ENCODE measurements at regions not wholly inside any gene's neighbourhood (a gene's known extent, or its start where the extent isn't known, plus 50 kb on each side); places are given as distances from the start of the nearest gene placed in this dataset.

DNA sequence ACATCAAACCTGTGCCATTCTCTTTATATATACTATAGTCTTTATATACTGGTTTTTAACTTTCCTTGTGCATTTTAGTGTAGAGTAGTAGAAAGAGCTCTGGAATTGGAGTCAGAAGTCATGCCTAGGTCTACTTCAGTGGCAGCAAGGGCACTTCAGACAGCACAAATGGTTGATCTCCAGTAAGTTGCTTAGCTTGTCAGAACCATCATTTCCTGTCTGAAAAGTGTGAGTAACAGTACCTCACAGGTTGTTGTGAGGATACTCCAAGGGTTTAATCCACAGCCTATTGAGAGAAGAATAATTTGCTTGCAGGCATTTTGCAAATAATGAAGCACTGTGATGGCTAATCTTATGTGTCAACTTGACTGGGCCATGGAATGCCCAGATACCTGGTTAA lies 95.8 kb upstream of the NR4A3 start:
- Mint-ChIP-seq H3K9me3 (ENCODE audit: low read depth) (no peaks in the 10 kb centered on the region), H3K36me3 (ENCODE audit: low read depth) (no peaks in the 10 kb centered on the region), H3K4me1 (ENCODE audit: low read depth) (no peaks in the 10 kb centered on the region), H3K27me3 (ENCODE audit: low read depth) (peaks cover 2% of the 10 kb centered on the region), H3K4me3 (ENCODE audit: unreplicated experiment) (no peak overlapping the region), H3K27ac (ENCODE audit: unreplicated experiment) (no peak overlapping the region)
- no peak for DNase-seq (ENCODE audit: low spot score)
- TF ChIP-seq, protein P1, sequence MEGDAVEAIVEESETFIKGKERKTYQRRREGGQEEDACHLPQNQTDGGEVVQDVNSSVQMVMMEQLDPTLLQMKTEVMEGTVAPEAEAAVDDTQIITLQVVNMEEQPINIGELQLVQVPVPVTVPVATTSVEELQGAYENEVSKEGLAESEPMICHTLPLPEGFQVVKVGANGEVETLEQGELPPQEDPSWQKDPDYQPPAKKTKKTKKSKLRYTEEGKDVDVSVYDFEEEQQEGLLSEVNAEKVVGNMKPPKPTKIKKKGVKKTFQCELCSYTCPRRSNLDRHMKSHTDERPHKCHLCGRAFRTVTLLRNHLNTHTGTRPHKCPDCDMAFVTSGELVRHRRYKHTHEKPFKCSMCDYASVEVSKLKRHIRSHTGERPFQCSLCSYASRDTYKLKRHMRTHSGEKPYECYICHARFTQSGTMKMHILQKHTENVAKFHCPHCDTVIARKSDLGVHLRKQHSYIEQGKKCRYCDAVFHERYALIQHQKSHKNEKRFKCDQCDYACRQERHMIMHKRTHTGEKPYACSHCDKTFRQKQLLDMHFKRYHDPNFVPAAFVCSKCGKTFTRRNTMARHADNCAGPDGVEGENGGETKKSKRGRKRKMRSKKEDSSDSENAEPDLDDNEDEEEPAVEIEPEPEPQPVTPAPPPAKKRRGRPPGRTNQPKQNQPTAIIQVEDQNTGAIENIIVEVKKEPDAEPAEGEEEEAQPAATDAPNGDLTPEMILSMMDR (IDR thresholded peaks at IDR 0.05) = no peak

DNA sequence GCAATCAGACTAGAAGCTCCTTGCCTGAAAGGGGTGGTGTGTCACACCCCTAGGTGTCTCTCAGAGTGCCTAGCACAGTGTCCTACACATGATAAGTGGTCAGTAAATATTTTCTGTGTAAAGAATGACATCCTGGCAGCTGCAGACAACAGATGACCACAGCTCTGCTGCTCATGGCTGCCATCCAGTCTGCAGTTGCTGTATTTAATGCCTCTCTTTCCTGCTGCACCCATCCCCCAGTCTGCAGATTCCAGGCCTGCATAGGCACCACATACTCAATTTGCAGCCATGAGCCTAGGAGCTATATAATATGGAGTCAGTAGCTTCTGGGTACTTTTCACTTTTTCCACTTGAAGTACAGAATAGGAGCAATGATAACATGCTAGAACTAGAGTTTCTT lies 94.9 kb upstream of the NR4A3 start:
- no peaks in the 10 kb centered on the region for H3K9me3 Mint-ChIP-seq (ENCODE audit: low read depth)
- no peak overlapping the region for H3K27ac Mint-ChIP-seq (ENCODE audit: unreplicated experiment)
- peaks cover 2% of the 10 kb centered on the region for H3K27me3 Mint-ChIP-seq (ENCODE audit: low read depth)
- DNase-seq (ENCODE audit: low spot score) = no peak
- TF ChIP-seq, protein P1 (IDR thresholded peaks at IDR 0.05) = no peak
- no peaks in the 10 kb centered on the region for H3K36me3 Mint-ChIP-seq (ENCODE audit: low read depth)
- no peaks in the 10 kb centered on the region for H3K4me1 Mint-ChIP-seq (ENCODE audit: low read depth)
- H3K4me3 Mint-ChIP-seq (ENCODE audit: unreplicated experiment) = no peak overlapping the region

DNA sequence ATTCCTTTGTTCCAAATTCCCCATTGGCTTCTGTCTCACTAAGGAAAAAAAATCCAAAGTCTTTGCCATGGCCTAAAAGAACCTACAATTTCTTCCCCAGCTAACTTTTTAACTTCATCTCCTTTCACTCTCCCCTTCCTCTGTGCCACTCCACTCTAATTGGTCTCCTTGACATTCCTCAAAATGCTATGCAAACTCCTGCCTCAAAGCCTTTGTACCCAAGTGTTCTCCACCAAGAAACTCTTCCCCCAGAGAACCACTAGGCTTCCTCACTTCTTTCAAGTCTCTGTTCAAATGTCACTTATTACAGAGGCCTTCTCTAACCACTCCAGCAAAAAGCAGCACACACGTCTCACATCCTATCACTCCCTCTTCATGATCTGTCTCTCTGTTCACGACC lies 91.6 kb upstream of the NR4A3 start:
- H3K36me3 Mint-ChIP-seq (ENCODE audit: low read depth) = no peaks in the 10 kb centered on the region
- no peaks in the 10 kb centered on the region for H3K9me3 Mint-ChIP-seq (ENCODE audit: low read depth)
- peaks cover 4% of the 10 kb centered on the region for H3K4me1 Mint-ChIP-seq (ENCODE audit: low read depth)
- H3K27me3 Mint-ChIP-seq (ENCODE audit: low read depth) = no peaks in the 10 kb centered on the region
- H3K4me3 Mint-ChIP-seq (ENCODE audit: unreplicated experiment) = no peak overlapping the region
- TF ChIP-seq, protein P1 (IDR thresholded peaks at IDR 0.05) = no peak
- H3K27ac Mint-ChIP-seq (ENCODE audit: unreplicated experiment) = no peak overlapping the region
- DNase-seq (ENCODE audit: low spot score) = no peak

DNA sequence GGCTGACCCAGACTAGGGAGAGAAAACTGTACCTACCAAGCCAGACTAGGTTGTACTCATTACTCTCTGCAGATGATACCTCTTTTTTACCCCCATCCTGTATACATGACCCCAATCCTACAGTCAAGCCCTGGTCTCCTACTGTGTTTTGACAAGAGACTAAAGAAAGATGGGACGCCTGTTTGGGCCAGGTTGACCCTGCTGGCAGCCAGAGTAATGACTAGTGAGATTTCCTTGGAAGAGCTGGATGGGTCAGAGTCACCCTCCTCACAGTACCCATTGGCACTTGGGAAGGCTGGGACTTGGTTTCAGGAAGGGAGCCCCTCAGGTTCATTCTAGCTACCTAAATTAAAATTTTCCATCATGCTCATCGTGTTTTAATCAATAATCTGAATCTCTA lies 89.7 kb upstream of the NR4A3 start:
- Mint-ChIP-seq H3K27ac (ENCODE audit: unreplicated experiment) (no peak overlapping the region), H3K36me3 (ENCODE audit: low read depth) (no peaks in the 10 kb centered on the region), H3K27me3 (ENCODE audit: low read depth) (no peaks in the 10 kb centered on the region)

DNA sequence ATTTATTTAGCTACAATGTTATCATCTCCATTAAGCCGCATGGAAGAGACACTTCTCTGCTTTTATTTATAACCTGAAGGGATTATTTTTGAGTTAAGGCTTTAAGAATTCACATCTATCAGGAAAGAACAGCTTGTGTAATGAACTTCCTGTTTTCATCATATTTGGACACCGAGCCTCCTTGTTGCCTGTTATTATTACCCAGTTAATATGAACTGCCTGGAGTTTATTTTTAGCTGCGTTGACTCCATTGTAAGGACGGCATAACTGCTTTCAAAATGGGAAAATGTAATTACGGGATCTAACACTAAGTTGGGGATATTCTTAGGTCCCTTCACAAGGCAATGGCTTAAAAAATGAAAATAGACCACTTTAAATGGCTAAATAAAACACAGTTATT lies 89.0 kb upstream of the NR4A3 start:
- H3K27ac Mint-ChIP-seq (ENCODE audit: unreplicated experiment) = no peak overlapping the region
- TF ChIP-seq, protein P1 (IDR thresholded peaks at IDR 0.05) = no peak
- peaks cover 4% of the 10 kb centered on the region for H3K4me1 Mint-ChIP-seq (ENCODE audit: low read depth)
- H3K4me3 Mint-ChIP-seq (ENCODE audit: unreplicated experiment) = no peak overlapping the region
- no peaks in the 10 kb centered on the region for H3K36me3 Mint-ChIP-seq (ENCODE audit: low read depth)
- DNase-seq (ENCODE audit: low spot score) = no peak
- no peaks in the 10 kb centered on the region for H3K9me3 Mint-ChIP-seq (ENCODE audit: low read depth)
- peaks cover 2% of the 10 kb centered on the region for H3K27me3 Mint-ChIP-seq (ENCODE audit: low read depth)

More for the DNA sequence above, 89.7 kb upstream of the NR4A3 start:
- no peak for DNase-seq (ENCODE audit: low spot score)
- Mint-ChIP-seq H3K4me1 (ENCODE audit: low read depth) (peaks cover 4% of the 10 kb centered on the region), H3K4me3 (ENCODE audit: unreplicated experiment) (no peak overlapping the region), H3K9me3 (ENCODE audit: low read depth) (no peaks in the 10 kb centered on the region)
- TF ChIP-seq, protein P1 (IDR thresholded peaks at IDR 0.05) = no peak

Measured in chondrocyte (in vitro differentiated cells).